ENCODE measurements at regions not wholly inside any gene's neighbourhood (a gene's known extent, or its start where the extent isn't known, plus 50 kb on each side); places are given as distances from the start of the nearest gene placed in this dataset.
"Not testable (repeated sequence)": the region's sequence is repeated elsewhere in the genome, so short reads cannot be mapped to it uniquely, and the experiment has no call there.

GRCh38 chr2:241966647-241967466 lies 97.3 kb downstream of the RTP5 start:
- no peak overlapping the region for H3K4me3 ChIP-seq (ENCODE audit: low read depth, low read length)
- DNase-seq (ENCODE audit: low read depth, low spot score) = no peak
- in situ Hi-C loops (cut with HindIII; ENCODE audit: low sequenced_read_pairs) = no loop called here
- no peak for TF ChIP-seq CTCF (IDR thresholded peaks at IDR 0.05; ENCODE audit: low read depth, low read length)

- DNase-seq (ENCODE audit: low read depth, low spot score) = no peak
- in situ Hi-C loops (cut with HindIII; ENCODE audit: low sequenced_read_pairs) = no loop called here
- no peak overlapping the region for H3K4me3 ChIP-seq (ENCODE audit: low read depth, low read length)
- no peak for TF ChIP-seq CTCF (IDR thresholded peaks at IDR 0.05; ENCODE audit: low read depth, low read length)
These were observed 98.1 kb downstream of the RTP5 start for GRCh38 chr2:241967467-241968144.

- no peak for TF ChIP-seq CTCF (IDR thresholded peaks at IDR 0.05; ENCODE audit: low read depth, low read length)
- in situ Hi-C loops (cut with HindIII; ENCODE audit: low sequenced_read_pairs) = no loop called here
- H3K4me3 ChIP-seq (ENCODE audit: low read depth, low read length) = no peak overlapping the region
- DNase-seq (ENCODE audit: low read depth, low spot score) = no peak
These were observed 98.9 kb downstream of the RTP5 start for GRCh38 chr2:241968417-241968816.

- in situ Hi-C loops (cut with HindIII; ENCODE audit: low sequenced_read_pairs); DNase-seq (ENCODE audit: low read depth, low spot score); H3K4me3 ChIP-seq (ENCODE audit: low read depth, low read length): not testable (repeated sequence)
These were observed 99.7 kb downstream of the RTP5 start for GRCh38 chr2:241969182-241969581.

- DNase-seq (ENCODE audit: low read depth, low spot score) = no peak
- no peak overlapping the region for H3K4me3 ChIP-seq (ENCODE audit: low read depth, low read length)
- in situ Hi-C loops (cut with HindIII; ENCODE audit: low sequenced_read_pairs) = no loop called here
- no peak for TF ChIP-seq CTCF (IDR thresholded peaks at IDR 0.05; ENCODE audit: low read depth, low read length)
These were observed 101.2 kb downstream of the RTP5 start for GRCh38 chr2:241970716-241971115.

GRCh38 chr2:241974096-241974495 lies 104.6 kb downstream of the RTP5 start:
- no peak overlapping the region for H3K4me3 ChIP-seq (ENCODE audit: low read depth, low read length)
- in situ Hi-C loops (cut with HindIII; ENCODE audit: low sequenced_read_pairs) = no loop called here
- no peak for DNase-seq (ENCODE audit: low read depth, low spot score)
- no peak for TF ChIP-seq CTCF (IDR thresholded peaks at IDR 0.05; ENCODE audit: low read depth, low read length)
